Caco-2 (cell line): ENCODE measurements at regions not wholly inside any gene's neighbourhood (a gene's known extent, or its start where the extent isn't known, plus 50 kb on each side); places are given as distances from the start of the nearest gene placed in this dataset.

Source experiments
- BruUV-seq: library from RNA; stranded (reverse); fragments of 400-500 nt; replicated peaks from 2 replicates; lab custom pipeline; 2021; lab: Mats Ljungman, UMichigan
- CTCF ChIA-PET: fragments of 300-600 bp; sonication (Branson Sonifier 250); formaldehyde crosslinking; loops from one replicate; lab custom pipeline; 2022; ENCODE audit warnings: antibody characterized with exemption; lab: Charles Lee
- POLR2A ChIA-PET: fragments of 300-600 bp; sonication (Branson Sonifier 250); formaldehyde crosslinking; loops from one replicate; lab custom pipeline; 2022; ENCODE audit warnings: antibody characterized with exemption; lab: Charles Lee
- DNase-seq, 2 experiments: peaks; one replicate each; pipeline versions ENCODE4 v3.0.0 to v3.0.0-alpha.2; 2020 to 2022
- H3K27me3 ChIP-seq: replicated peaks from 2 replicates; pipeline ENCODE4 v1.6.0; 2011; ENCODE audit warnings: low read length; ENCODE audit not compliant: control insufficient read depth, insufficient read depth
- H3K36me3 ChIP-seq: 2 replicates; pipeline ENCODE4 v1.5.1; 2011; ENCODE audit warnings: low read length; ENCODE audit not compliant: control insufficient read depth, insufficient read depth
- H3K4me1 ChIP-seq: fragments of 250-450 bp; sonication (Bioruptor Pico); 2 replicates; pipeline ENCODE4 v1.5.1; 2020; ENCODE audit warnings: mild to moderate bottlenecking
- H3K4me3 ChIP-seq: 2 replicates; pipeline ENCODE4 v1.5.1; 2011; ENCODE audit warnings: low read depth, mild to moderate bottlenecking, control low read depth, low read length
- H3K9me3 ChIP-seq: fragments of 250-450 bp; sonication (Bioruptor Pico); 2 replicates; pipeline ENCODE4 v1.5.1; 2020; ENCODE audit warnings: mild to moderate bottlenecking, moderate library complexity
- H3K27ac Mint-ChIP-seq: one replicate; pipeline ENCODE4 v1.8.0; 2022; ENCODE audit warnings: mixed read lengths; ENCODE audit not compliant: unreplicated experiment
- H3K27me3 Mint-ChIP-seq: one replicate; pipeline ENCODE4 v1.8.0; 2022; ENCODE audit warnings: mixed read lengths; ENCODE audit not compliant: insufficient read depth, unreplicated experiment
- H3K36me3 Mint-ChIP-seq: one replicate; pipeline ENCODE4 v1.8.0; 2022; ENCODE audit warnings: mild to moderate bottlenecking, mixed read lengths; ENCODE audit not compliant: insufficient read depth, unreplicated experiment
- H3K4me1 Mint-ChIP-seq: one replicate; pipeline ENCODE4 v1.8.0; 2022; ENCODE audit warnings: low read depth, mixed read lengths; ENCODE audit not compliant: unreplicated experiment
- H3K4me3 Mint-ChIP-seq: one replicate; pipeline ENCODE4 v1.8.0; 2022; ENCODE audit warnings: mild to moderate bottlenecking, moderate library complexity, mixed read lengths; ENCODE audit not compliant: unreplicated experiment
- H3K9me3 Mint-ChIP-seq: one replicate; pipeline ENCODE4 v1.8.0; 2022; ENCODE audit warnings: mixed read lengths; ENCODE audit not compliant: unreplicated experiment
- intact Hi-C: fragments of 100-400 bp; cut with micrococcal nuclease; formaldehyde crosslinking; loops from one replicate; pipeline ENCODE4 v1.10.0; 2022; ENCODE audit not compliant: unreplicated experiment
- TF ChIP-seq, protein P1 (sequence below), 2 experiments: fragments of 200-600 bp in 1 of 2; IDR thresholded peaks; 1 replicate in 1 of 2; 2 replicates in 1 of 2; pipeline versions ENCODE4 v1.5.1 to v1.8.0; 2011 to 2022; ENCODE audit warnings: antibody characterized with exemption in 1 of 2, control low read depth in 1 of 2, inconsistent platforms in 1 of 2, low read depth in 1 of 2, low read length in 1 of 2, mild to moderate bottlenecking in 1 of 2, moderate library complexity in 1 of 2; ENCODE audit not compliant: insufficient read depth in 1 of 2, severe bottlenecking in 1 of 2, unreplicated experiment in 1 of 2

DNA sequence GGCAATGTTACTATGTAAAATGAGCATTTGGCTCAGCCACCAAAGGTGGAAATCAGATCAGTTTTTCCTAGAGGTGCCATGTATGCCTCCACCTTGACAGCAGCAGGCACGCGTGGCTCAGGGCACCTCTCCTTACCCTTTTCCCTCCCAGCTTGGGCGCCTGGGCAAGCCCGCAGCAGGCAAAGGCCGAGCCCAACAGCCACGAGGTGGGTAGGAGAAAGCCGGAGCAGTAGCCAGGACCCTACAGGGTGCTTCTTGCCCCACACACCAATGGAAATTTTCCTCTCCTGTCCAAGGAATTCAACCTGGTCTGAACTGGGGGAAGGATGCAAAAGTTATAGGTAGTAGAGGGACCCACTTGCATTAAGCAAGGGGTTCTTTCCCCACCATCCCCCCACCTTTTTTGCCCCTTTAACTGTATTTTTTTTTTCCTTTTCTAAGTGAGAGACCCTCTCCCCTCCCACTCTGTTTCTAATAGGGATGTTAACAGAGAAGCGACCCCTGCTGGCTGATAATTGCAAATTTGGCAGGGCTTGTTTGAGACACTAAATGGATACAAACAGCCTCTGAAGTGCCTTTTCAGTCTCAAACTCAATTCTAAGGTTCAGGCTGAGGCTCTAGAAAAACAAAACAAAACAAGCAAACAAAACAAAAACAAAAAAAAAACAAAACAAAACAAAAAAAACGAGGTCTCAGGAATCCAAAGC lies 895.1 kb downstream of the PCDH18 start:
- intact Hi-C loops = loop anchor here (5.0 kb wide), 1 partner anchor 75 kb away; no protein-coding TSS in a partner anchor
- BruUV-seq = no TSS peak
- TF ChIP-seq, protein P1, sequence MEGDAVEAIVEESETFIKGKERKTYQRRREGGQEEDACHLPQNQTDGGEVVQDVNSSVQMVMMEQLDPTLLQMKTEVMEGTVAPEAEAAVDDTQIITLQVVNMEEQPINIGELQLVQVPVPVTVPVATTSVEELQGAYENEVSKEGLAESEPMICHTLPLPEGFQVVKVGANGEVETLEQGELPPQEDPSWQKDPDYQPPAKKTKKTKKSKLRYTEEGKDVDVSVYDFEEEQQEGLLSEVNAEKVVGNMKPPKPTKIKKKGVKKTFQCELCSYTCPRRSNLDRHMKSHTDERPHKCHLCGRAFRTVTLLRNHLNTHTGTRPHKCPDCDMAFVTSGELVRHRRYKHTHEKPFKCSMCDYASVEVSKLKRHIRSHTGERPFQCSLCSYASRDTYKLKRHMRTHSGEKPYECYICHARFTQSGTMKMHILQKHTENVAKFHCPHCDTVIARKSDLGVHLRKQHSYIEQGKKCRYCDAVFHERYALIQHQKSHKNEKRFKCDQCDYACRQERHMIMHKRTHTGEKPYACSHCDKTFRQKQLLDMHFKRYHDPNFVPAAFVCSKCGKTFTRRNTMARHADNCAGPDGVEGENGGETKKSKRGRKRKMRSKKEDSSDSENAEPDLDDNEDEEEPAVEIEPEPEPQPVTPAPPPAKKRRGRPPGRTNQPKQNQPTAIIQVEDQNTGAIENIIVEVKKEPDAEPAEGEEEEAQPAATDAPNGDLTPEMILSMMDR (IDR thresholded peaks at IDR 0.05; ENCODE audit: insufficient read depth in 1 of 2, low read depth in 1 of 2, low read length in 1 of 2, severe bottlenecking in 1 of 2, unreplicated experiment in 1 of 2) = peak; percentile 46 to 57
- no peaks in the 10 kb centered on the region for H3K9me3 ChIP-seq
- Mint-ChIP-seq H3K27me3 (peaks cover 8% of the 10 kb centered on the region), H3K36me3 (no peaks in the 10 kb centered on the region), H3K4me3 (no peak overlapping the region), H3K4me1 (no peaks in the 10 kb centered on the region), H3K27ac (no peak overlapping the region), H3K9me3 (no peaks in the 10 kb centered on the region)
- peak in 1 of 2 experiments; percentile 40 for DNase-seq
- no peaks in the 10 kb centered on the region for H3K27me3 ChIP-seq
- no peak overlapping the region for H3K4me3 ChIP-seq
- ChIA-PET POLR2A (no interaction called here), CTCF (no interaction called here)
- no peaks in the 10 kb centered on the region for H3K36me3 ChIP-seq
- no peaks in the 10 kb centered on the region for H3K4me1 ChIP-seq

- Histone ChIP-seq H3K27me3 (no peaks in the 10 kb centered on the region), H3K36me3 (no peaks in the 10 kb centered on the region), H3K4me3 (no peak overlapping the region), H3K9me3 (no peaks in the 10 kb centered on the region), H3K4me1 (no peaks in the 10 kb centered on the region)
- no peaks in the 10 kb centered on the region for H3K9me3 Mint-ChIP-seq
- no peaks in the 10 kb centered on the region for H3K4me1 Mint-ChIP-seq
- no peaks in the 10 kb centered on the region for H3K36me3 Mint-ChIP-seq
- H3K27ac Mint-ChIP-seq = no peak overlapping the region
- DNase-seq = no peak
- intact Hi-C loops = loop anchor here (5.0 kb wide), 1 partner anchor 74 kb away; no protein-coding TSS in a partner anchor
- H3K4me3 Mint-ChIP-seq = no peak overlapping the region
- CTCF ChIA-PET = no interaction called here
- no TSS peak for BruUV-seq
- H3K27me3 Mint-ChIP-seq = peaks cover 6% of the 10 kb centered on the region
- TF ChIP-seq, protein P1 (IDR thresholded peaks at IDR 0.05; ENCODE audit: insufficient read depth in 1 of 2, low read depth in 1 of 2, low read length in 1 of 2, severe bottlenecking in 1 of 2, unreplicated experiment in 1 of 2) = no peak
- POLR2A ChIA-PET = no interaction called here
Observed at GRCh38 chr4:136636155-136636554, 896.1 kb downstream of the PCDH18 start.

DNA sequence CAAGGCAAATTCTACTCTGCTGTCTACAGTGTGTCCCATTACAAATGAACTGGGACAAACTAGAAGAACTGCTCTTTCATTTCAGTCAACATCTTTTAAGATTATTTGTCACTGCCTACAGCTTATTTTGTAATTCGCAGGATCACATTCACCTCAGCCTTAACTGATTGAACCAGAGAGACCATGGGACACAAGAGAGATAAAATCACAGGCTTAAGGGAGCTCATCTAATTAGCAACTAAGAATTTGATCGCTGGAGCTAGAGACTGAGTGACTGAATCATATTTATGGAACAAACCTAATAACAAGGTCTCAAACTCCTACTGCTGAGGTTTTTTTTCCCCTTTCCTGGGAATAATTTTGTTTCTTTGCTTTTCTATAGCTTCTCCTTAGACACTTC lies 898.2 kb downstream of the PCDH18 start:
- no peaks in the 10 kb centered on the region for H3K9me3 ChIP-seq
- TF ChIP-seq, protein P1 (IDR thresholded peaks at IDR 0.05; ENCODE audit: insufficient read depth in 1 of 2, low read depth in 1 of 2, low read length in 1 of 2, severe bottlenecking in 1 of 2, unreplicated experiment in 1 of 2) = no peak
- Mint-ChIP-seq H3K27me3 (peaks cover 6% of the 10 kb centered on the region), H3K36me3 (no peaks in the 10 kb centered on the region), H3K9me3 (no peaks in the 10 kb centered on the region), H3K4me1 (no peaks in the 10 kb centered on the region), H3K4me3 (no peak overlapping the region), H3K27ac (no peak overlapping the region)
- POLR2A ChIA-PET = no interaction called here
- no peak for DNase-seq
- intact Hi-C loops = no loop called here
- H3K36me3 ChIP-seq = no peaks in the 10 kb centered on the region
- no TSS peak for BruUV-seq
- CTCF ChIA-PET = no interaction called here
- no peaks in the 10 kb centered on the region for H3K27me3 ChIP-seq
- H3K4me3 ChIP-seq = no peak overlapping the region
- no peaks in the 10 kb centered on the region for H3K4me1 ChIP-seq
